ENCODE measurements at regions not wholly inside any gene's neighbourhood (a gene's known extent, or its start where the extent isn't known, plus 50 kb on each side); places are given as distances from the start of the nearest gene placed in this dataset.

- BruUV-seq (replicated peaks), result no TSS peak
- TF ChIP-seq CTCF (IDR thresholded peaks at IDR 0.05; ENCODE audit: insufficient read depth in 1 of 2, low read depth in 1 of 2, low read length in 1 of 2, severe bottlenecking in 1 of 2, unreplicated experiment in 1 of 2), result no peak
- ChIA-PET POLR2A (no interaction called here), CTCF (no interaction called here)
- Mint-ChIP-seq H3K27ac (ENCODE audit: unreplicated experiment) (no peak overlapping the region), H3K4me1 (ENCODE audit: low read depth, unreplicated experiment) (peaks cover 27% of the 10 kb centered on the region), H3K27me3 (ENCODE audit: insufficient read depth, unreplicated experiment) (no peaks in the 10 kb centered on the region), H3K36me3 (ENCODE audit: insufficient read depth, unreplicated experiment) (no peaks in the 10 kb centered on the region), H3K4me3 (ENCODE audit: unreplicated experiment) (no peak overlapping the region), H3K9me3 (ENCODE audit: unreplicated experiment) (no peaks in the 10 kb centered on the region)
- H3K4me3 ChIP-seq (ENCODE audit: low read depth, low read length), result no peak overlapping the region
- no peaks in the 10 kb centered on the region for H3K27me3 ChIP-seq (replicated peaks; ENCODE audit: control insufficient read depth, insufficient read depth, low read length)
- DNase-seq, result no peak
- H3K9me3 ChIP-seq, result no peaks in the 10 kb centered on the region
- intact Hi-C loops (cut with micrococcal nuclease; ENCODE audit: unreplicated experiment), result loop anchor here (10.0 kb wide), 1 partner anchor 527 kb away; no protein-coding TSS in a partner anchor
- H3K4me1 ChIP-seq, result peaks cover 16% of the 10 kb centered on the region
- no peaks in the 10 kb centered on the region for H3K36me3 ChIP-seq (ENCODE audit: control insufficient read depth, insufficient read depth, low read length)
These were observed 840.7 kb upstream of the ADAMTS5 start for GRCh38 chr21:27807596-27807995.

GRCh38 chr21:27806281-27806680 lies 839.4 kb upstream of the ADAMTS5 start:
- Histone ChIP-seq H3K36me3 (ENCODE audit: control insufficient read depth, insufficient read depth, low read length) (no peaks in the 10 kb centered on the region), H3K9me3 (no peaks in the 10 kb centered on the region), H3K27me3 (replicated peaks; ENCODE audit: control insufficient read depth, insufficient read depth, low read length) (no peaks in the 10 kb centered on the region), H3K4me1 (peaks cover 16% of the 10 kb centered on the region), H3K4me3 (ENCODE audit: low read depth, low read length) (no peak overlapping the region)
- TF ChIP-seq CTCF (IDR thresholded peaks at IDR 0.05; ENCODE audit: insufficient read depth in 1 of 2, low read depth in 1 of 2, low read length in 1 of 2, severe bottlenecking in 1 of 2, unreplicated experiment in 1 of 2), result no peak
- Mint-ChIP-seq H3K27ac (ENCODE audit: unreplicated experiment) (no peak overlapping the region), H3K4me3 (ENCODE audit: unreplicated experiment) (no peak overlapping the region), H3K36me3 (ENCODE audit: insufficient read depth, unreplicated experiment) (no peaks in the 10 kb centered on the region), H3K4me1 (ENCODE audit: low read depth, unreplicated experiment) (peaks cover 27% of the 10 kb centered on the region), H3K27me3 (ENCODE audit: insufficient read depth, unreplicated experiment) (no peaks in the 10 kb centered on the region), H3K9me3 (ENCODE audit: unreplicated experiment) (no peaks in the 10 kb centered on the region)
- peak in 1 of 2 experiments; percentile 7 for DNase-seq
- BruUV-seq (replicated peaks), result no TSS peak
- POLR2A ChIA-PET, result no interaction called here
- intact Hi-C loops (cut with micrococcal nuclease; ENCODE audit: unreplicated experiment), result loop anchor here (10.0 kb wide), 1 partner anchor 529 kb away; no protein-coding TSS in a partner anchor
- CTCF ChIA-PET, result no interaction called here

- Mint-ChIP-seq H3K4me1 (ENCODE audit: low read depth, unreplicated experiment) (peaks cover 27% of the 10 kb centered on the region), H3K9me3 (ENCODE audit: unreplicated experiment) (no peaks in the 10 kb centered on the region), H3K27ac (ENCODE audit: unreplicated experiment) (no peak overlapping the region), H3K27me3 (ENCODE audit: insufficient read depth, unreplicated experiment) (no peaks in the 10 kb centered on the region), H3K4me3 (ENCODE audit: unreplicated experiment) (no peak overlapping the region), H3K36me3 (ENCODE audit: insufficient read depth, unreplicated experiment) (no peaks in the 10 kb centered on the region)
- BruUV-seq (replicated peaks), result no TSS peak
- CTCF ChIA-PET, result no interaction called here
- Histone ChIP-seq H3K36me3 (ENCODE audit: control insufficient read depth, insufficient read depth, low read length) (no peaks in the 10 kb centered on the region), H3K4me1 (peaks cover 16% of the 10 kb centered on the region), H3K27me3 (replicated peaks; ENCODE audit: control insufficient read depth, insufficient read depth, low read length) (no peaks in the 10 kb centered on the region), H3K9me3 (no peaks in the 10 kb centered on the region), H3K4me3 (ENCODE audit: low read depth, low read length) (no peak overlapping the region)
- POLR2A ChIA-PET, result no interaction called here
- TF ChIP-seq CTCF (IDR thresholded peaks at IDR 0.05; ENCODE audit: insufficient read depth in 1 of 2, low read depth in 1 of 2, low read length in 1 of 2, severe bottlenecking in 1 of 2, unreplicated experiment in 1 of 2), result no peak
- DNase-seq, result no peak
- intact Hi-C loops (cut with micrococcal nuclease; ENCODE audit: unreplicated experiment), result loop anchor here (10.0 kb wide), 1 partner anchor 529 kb away; no protein-coding TSS in a partner anchor
These were observed 838.8 kb upstream of the ADAMTS5 start for GRCh38 chr21:27805696-27806095.

Measured in Caco-2 (cell line).